ENCODE measurements at regions not wholly inside any gene's neighbourhood (a gene's known extent, or its start where the extent isn't known, plus 50 kb on each side); places are given as distances from the start of the nearest gene placed in this dataset.
"Not testable (repeated sequence)": the region's sequence is repeated elsewhere in the genome, so short reads cannot be mapped to it uniquely, and the experiment has no call there.

- no peak for TF ChIP-seq SUPT20H (IDR thresholded peaks at IDR 0.05; ENCODE audit: borderline replicate concordance, control insufficient read depth, low read depth, low read length)
- no peak for TF ChIP-seq CEBPB (IDR thresholded peaks at IDR 0.05; ENCODE audit: borderline replicate concordance in 1 of 2, low read depth in 2 of 2, low read length in 2 of 2)
- TF ChIP-seq ZNF592 (IDR thresholded peaks at IDR 0.05), result no peak
- TF ChIP-seq CREM (IDR thresholded peaks at IDR 0.05; ENCODE audit: low read depth), result no peak
- TF ChIP-seq NFYA (IDR thresholded peaks at IDR 0.05; ENCODE audit: borderline replicate concordance, low read depth, low read length), result no peak
Observed at GRCh38 chr12:105600911-105601545, 270.5 kb downstream of the C12orf75 start (continued).

- BruUV-seq (replicated peaks); H4K20me1 ChIP-seq (ENCODE audit: control insufficient read depth, insufficient read depth); RAD21 ChIA-PET (ENCODE audit: unreplicated experiment); H3K4me2 ChIP-seq (ENCODE audit: control insufficient read depth, insufficient read depth); in situ Hi-C loops (cut with MboI); H3K4me1 ChIP-seq (ENCODE audit: control insufficient read depth, insufficient read depth, low read length); H2AFZ ChIP-seq (ENCODE audit: control insufficient read depth, low read depth, low read length); DNase-seq (ENCODE audit: low read depth, low spot score); H3K9ac ChIP-seq (ENCODE audit: control insufficient read depth, insufficient read depth, low read length); H3K79me2 ChIP-seq (ENCODE audit: control insufficient read depth, insufficient read depth, low read length); H3K27ac ChIP-seq (ENCODE audit: control insufficient read depth, insufficient read depth); SMC1A ChIA-PET (ENCODE audit: uncharacterized antibody, unreplicated experiment); H3K27me3 ChIP-seq (replicated peaks in 1 of 2; ENCODE audit: control insufficient read depth in 2 of 2, insufficient read depth in 2 of 2, low read length in 1 of 2); H3K9me3 ChIP-seq (replicated peaks; ENCODE audit: control insufficient read depth, insufficient read depth, low read length); CTCF ChIA-PET; intact Hi-C loops (cut with micrococcal nuclease; ENCODE audit: unreplicated experiment); FAIRE-seq; H3K4me3 ChIP-seq; POLR2A ChIA-PET; H3K36me3 ChIP-seq (ENCODE audit: control insufficient read depth in 2 of 2, insufficient read depth in 2 of 2, low read length in 1 of 2): not testable (repeated sequence)
- 2% methylated on average over 5 of the region's 5 CpGs for WGBS (ENCODE audit: insufficient coverage, insufficient replicate concordance, low lambda C conversion rate, missing lambda C conversion rate)
- peak; percentile 56; the same call in 2 of the 3 replicates for ATAC-seq
Observed at GRCh38 chr12:105602312-105602711, 271.8 kb downstream of the C12orf75 start.

GRCh38 chr12:105604281-105604680 is 273.8 kb downstream of the C12orf75 start:
- H3K9ac ChIP-seq (ENCODE audit: control insufficient read depth, insufficient read depth, low read length); H3K4me2 ChIP-seq (ENCODE audit: control insufficient read depth, insufficient read depth); BruUV-seq (replicated peaks); H3K4me1 ChIP-seq (ENCODE audit: control insufficient read depth, insufficient read depth, low read length); RAD21 ChIA-PET (ENCODE audit: unreplicated experiment); DNase-seq (ENCODE audit: low read depth, low spot score); CTCF ChIA-PET; H2AFZ ChIP-seq (ENCODE audit: control insufficient read depth, low read depth, low read length); H3K9me3 ChIP-seq (replicated peaks; ENCODE audit: control insufficient read depth, insufficient read depth, low read length); intact Hi-C loops (cut with micrococcal nuclease; ENCODE audit: unreplicated experiment); FAIRE-seq; H3K4me3 ChIP-seq; H4K20me1 ChIP-seq (ENCODE audit: control insufficient read depth, insufficient read depth); ATAC-seq; SMC1A ChIA-PET (ENCODE audit: uncharacterized antibody, unreplicated experiment); H3K36me3 ChIP-seq (ENCODE audit: control insufficient read depth in 2 of 2, insufficient read depth in 2 of 2, low read length in 1 of 2); H3K27me3 ChIP-seq (replicated peaks in 1 of 2; ENCODE audit: control insufficient read depth in 2 of 2, insufficient read depth in 2 of 2, low read length in 1 of 2); POLR2A ChIA-PET; in situ Hi-C loops (cut with MboI); H3K27ac ChIP-seq (ENCODE audit: control insufficient read depth, insufficient read depth); H3K79me2 ChIP-seq (ENCODE audit: control insufficient read depth, insufficient read depth, low read length): not testable (repeated sequence)
- 0% methylated on average over 3 of the region's 3 CpGs for WGBS (ENCODE audit: insufficient coverage, insufficient replicate concordance, low lambda C conversion rate, missing lambda C conversion rate)
